Peyer's patch (tissue), 4 donors: ENCODE measurements at regions not wholly inside any gene's neighbourhood (a gene's known extent, or its start where the extent isn't known, plus 50 kb on each side); places are given as distances from the start of the nearest gene placed in this dataset.

Source experiments
- DNase-seq, 3 donors: peaks; one replicate each; pipeline ENCODE4 v3.0.0-alpha.2; 2017 to 2019
- H3K27ac ChIP-seq, 4 donors: fragments of 200-600 bp; sonication (generic); one replicate each; pipeline ENCODE4 v1.5.1; 2016 to 2019
- H3K27me3 ChIP-seq, 2 donors: fragments of 200-600 bp; sonication (generic); one replicate each; pipeline ENCODE4 v1.5.1; 2019
- H3K36me3 ChIP-seq, 3 donors: fragments of 200-600 bp; sonication (generic); one replicate each; pipeline ENCODE4 v1.5.1; 2016 to 2019
- H3K4me1 ChIP-seq, 4 donors: fragments of 200-600 bp; sonication (generic); one replicate each; pipeline ENCODE4 v1.5.1; 2016 to 2019
- H3K4me3 ChIP-seq, 4 donors: fragments of 200-600 bp; sonication (generic); 1 replicate in 3 of 4; 2 replicates in 1 of 4; pipeline ENCODE4 v1.5.1; 2016 to 2019; ENCODE audit warnings: mild to moderate bottlenecking in 1 of 4
- H3K9me3 ChIP-seq, 4 donors: fragments of 200-600 bp; sonication (generic); one replicate each; pipeline ENCODE4 v1.5.1; 2016 to 2019; ENCODE audit warnings: mild to moderate bottlenecking in 1 of 4
- POLR2A ChIP-seq, 2 donors: fragments of 450-650 bp; IDR thresholded peaks; one replicate each; pipeline ENCODE4 v1.5.1; 2017; ENCODE audit warnings: antibody characterized with exemption in 2 of 2, mild to moderate bottlenecking in 2 of 2, moderate library complexity in 2 of 2
- TF ChIP-seq, protein P1 (sequence below), 6 experiments: fragments of 450-650 bp in 4 of 6; fragments of 200-600 bp in 2 of 6; sonication (generic) in 1 of 6; IDR thresholded peaks; one replicate each; pipeline ENCODE4 v1.5.1; 2017 to 2019; ENCODE audit warnings: antibody characterized with exemption in 6 of 6, mild to moderate bottlenecking in 3 of 6, moderate library complexity in 1 of 6

DNA sequence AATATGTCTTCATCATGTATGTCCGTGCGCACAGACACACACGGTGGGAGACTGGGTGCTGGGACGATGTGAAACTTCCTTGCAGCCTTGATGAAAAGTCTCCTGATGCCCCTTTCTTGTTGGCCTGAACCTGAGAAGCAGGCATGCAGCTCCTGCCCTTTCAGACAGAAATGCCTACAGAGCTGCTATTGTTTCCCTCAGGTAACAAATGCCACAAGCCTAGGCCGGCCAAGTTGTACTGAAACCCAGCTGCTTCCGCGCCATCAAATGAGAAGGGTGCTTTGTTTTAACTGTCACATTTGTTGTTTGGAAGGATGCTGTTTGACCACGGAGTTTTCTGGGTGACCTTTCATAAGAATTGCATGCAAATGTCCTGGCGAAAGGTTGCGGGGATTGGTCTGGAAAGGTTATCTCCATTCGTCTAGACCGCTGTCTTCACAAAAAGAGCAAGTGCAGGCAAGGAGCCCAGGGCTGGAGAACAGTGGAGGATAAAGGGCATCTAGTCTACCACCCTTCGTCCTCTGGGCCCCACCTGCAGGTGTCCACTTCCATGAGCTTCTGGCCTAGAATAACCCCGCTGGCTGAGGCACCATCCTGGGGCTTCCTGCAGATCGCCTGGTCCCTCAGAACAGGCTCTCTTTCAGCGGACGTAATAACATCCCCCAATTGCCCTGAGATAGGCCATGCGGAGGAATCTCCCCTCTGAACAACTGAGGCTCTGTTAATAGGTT is 197.2 kb downstream of the SEMA6A start:
- H3K27me3 ChIP-seq: no peaks in the 10 kb centered on the region
- H3K27ac ChIP-seq: no peak overlapping the region
- DNase-seq: no peak
- H3K9me3 ChIP-seq: no peaks in the 10 kb centered on the region
- H3K4me1 ChIP-seq: no peaks in the 10 kb centered on the region
- H3K36me3 ChIP-seq: no peaks in the 10 kb centered on the region
- H3K4me3 ChIP-seq: no peak overlapping the region
- TF ChIP-seq, protein P1, sequence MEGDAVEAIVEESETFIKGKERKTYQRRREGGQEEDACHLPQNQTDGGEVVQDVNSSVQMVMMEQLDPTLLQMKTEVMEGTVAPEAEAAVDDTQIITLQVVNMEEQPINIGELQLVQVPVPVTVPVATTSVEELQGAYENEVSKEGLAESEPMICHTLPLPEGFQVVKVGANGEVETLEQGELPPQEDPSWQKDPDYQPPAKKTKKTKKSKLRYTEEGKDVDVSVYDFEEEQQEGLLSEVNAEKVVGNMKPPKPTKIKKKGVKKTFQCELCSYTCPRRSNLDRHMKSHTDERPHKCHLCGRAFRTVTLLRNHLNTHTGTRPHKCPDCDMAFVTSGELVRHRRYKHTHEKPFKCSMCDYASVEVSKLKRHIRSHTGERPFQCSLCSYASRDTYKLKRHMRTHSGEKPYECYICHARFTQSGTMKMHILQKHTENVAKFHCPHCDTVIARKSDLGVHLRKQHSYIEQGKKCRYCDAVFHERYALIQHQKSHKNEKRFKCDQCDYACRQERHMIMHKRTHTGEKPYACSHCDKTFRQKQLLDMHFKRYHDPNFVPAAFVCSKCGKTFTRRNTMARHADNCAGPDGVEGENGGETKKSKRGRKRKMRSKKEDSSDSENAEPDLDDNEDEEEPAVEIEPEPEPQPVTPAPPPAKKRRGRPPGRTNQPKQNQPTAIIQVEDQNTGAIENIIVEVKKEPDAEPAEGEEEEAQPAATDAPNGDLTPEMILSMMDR (IDR thresholded peaks at IDR 0.05): no peak
- no peak for TF ChIP-seq POLR2A (IDR thresholded peaks at IDR 0.05)

DNA sequence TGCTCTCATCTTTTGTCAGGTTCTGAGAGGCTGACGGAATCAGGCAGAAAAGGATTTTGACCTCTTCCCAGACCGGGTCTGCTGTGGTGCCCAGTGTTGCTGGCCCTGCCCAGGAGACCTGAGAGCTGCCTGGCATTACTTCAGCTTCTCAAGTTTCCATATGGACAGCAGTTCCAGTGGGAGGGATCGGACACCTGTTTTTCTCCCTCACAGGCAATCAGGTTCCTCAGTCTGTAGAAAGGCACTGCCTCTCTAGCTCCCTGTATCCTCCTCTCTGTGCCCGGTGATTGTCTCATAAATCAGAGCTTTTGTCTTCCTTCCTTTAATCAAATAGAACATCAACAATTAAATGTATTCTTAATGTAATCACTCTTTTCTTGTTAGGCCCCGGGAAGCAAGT is 198.7 kb downstream of the SEMA6A start:
- TF ChIP-seq, protein P1 (IDR thresholded peaks at IDR 0.05): no peak
- no peak for TF ChIP-seq POLR2A (IDR thresholded peaks at IDR 0.05)
- H3K4me1 ChIP-seq: no peaks in the 10 kb centered on the region
- no peaks in the 10 kb centered on the region for H3K36me3 ChIP-seq
- H3K27me3 ChIP-seq: no peaks in the 10 kb centered on the region
- H3K9me3 ChIP-seq: no peaks in the 10 kb centered on the region
- no peak overlapping the region for H3K4me3 ChIP-seq
- no peak for DNase-seq
- H3K27ac ChIP-seq: no peak overlapping the region

DNA sequence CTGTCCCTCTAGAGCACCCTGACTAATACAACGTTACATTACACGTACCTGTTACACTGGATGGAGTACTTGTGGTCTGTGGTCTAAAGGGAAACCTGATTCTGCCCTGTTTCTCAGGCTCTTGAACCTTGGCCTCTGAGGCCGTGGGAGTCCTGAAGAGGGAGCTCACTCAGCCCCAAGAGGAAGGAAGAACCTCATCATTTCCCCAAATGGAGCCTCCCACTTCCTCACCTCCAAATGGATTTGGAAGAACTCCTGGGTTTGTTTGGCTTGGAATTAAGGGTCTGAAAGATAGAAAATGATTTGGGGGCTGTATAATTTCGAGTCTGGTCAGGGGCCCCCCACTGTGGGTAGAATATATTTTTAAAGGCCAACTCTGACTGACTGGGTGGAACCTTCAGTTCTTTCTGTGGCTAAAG is 200.2 kb downstream of the SEMA6A start:
- Histone ChIP-seq H3K4me1 (no peaks in the 10 kb centered on the region), H3K36me3 (no peaks in the 10 kb centered on the region), H3K27ac (no peak overlapping the region), H3K27me3 (no peaks in the 10 kb centered on the region), H3K4me3 (no peak overlapping the region), H3K9me3 (no peaks in the 10 kb centered on the region)
- no peak for DNase-seq
- TF ChIP-seq, protein P1 (IDR thresholded peaks at IDR 0.05): no peak
- no peak for TF ChIP-seq POLR2A (IDR thresholded peaks at IDR 0.05)

DNA sequence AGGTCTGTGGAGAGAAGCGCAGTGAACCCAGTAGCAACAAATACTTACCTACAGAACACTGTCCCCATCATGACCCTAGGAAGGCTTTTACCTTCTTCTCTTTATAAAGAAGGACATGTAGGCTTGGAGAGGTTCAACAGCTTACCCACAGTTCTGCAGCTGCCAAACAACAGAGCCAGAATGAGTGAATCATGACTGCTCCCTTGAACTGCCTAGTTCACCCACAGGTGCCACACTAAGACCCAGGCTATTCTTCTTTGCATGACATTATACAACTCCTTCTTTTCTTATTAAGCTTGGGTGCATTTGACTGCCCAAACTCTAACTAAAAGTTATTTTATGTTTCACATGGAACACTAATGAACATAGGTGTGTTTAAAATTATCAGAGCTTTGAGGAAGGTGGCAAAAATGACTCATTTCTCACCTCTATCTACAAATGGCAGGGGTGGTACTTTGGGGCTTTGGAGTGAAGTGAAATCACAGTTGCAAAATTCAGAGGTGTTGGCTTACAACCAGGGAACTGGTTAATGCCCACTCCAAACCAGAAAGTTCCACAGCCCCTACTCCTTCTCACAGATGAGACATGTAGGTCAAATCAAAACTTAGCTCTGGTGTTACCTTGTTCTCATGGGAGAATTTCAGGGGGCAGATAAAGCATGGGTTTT is 201.6 kb downstream of the SEMA6A start:
- no peak overlapping the region for H3K4me3 ChIP-seq
- H3K36me3 ChIP-seq: no peaks in the 10 kb centered on the region
- H3K9me3 ChIP-seq: no peaks in the 10 kb centered on the region
- H3K27ac ChIP-seq: no peak overlapping the region
- TF ChIP-seq POLR2A (IDR thresholded peaks at IDR 0.05): no peak
- TF ChIP-seq, protein P1 (IDR thresholded peaks at IDR 0.05): no peak
- H3K27me3 ChIP-seq: no peaks in the 10 kb centered on the region
- no peaks in the 10 kb centered on the region for H3K4me1 ChIP-seq
- no peak for DNase-seq

DNA sequence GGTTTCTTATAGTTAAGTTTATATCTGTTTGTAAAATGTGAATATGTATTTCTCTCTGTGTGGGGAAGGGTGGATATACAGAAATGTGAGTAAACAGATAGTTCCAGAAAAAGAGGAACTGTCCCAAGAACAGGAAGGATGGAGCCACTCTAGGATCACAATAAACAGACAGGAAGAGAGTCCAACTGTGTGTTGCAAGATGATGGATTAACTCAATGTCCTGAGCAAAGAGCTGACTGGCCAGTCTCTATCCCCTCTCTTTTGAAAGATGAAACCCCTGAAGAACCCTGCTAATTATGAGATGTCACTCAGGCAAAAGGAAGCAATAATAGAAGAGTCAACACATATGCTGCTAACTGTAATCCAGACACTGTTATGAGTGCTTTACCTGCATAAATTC is 202.7 kb downstream of the SEMA6A start:
- TF ChIP-seq, protein P1 (IDR thresholded peaks at IDR 0.05): no peak
- no peak for TF ChIP-seq POLR2A (IDR thresholded peaks at IDR 0.05)
- no peaks in the 10 kb centered on the region for H3K9me3 ChIP-seq
- no peaks in the 10 kb centered on the region for H3K4me1 ChIP-seq
- no peak for DNase-seq
- no peaks in the 10 kb centered on the region for H3K36me3 ChIP-seq
- H3K27ac ChIP-seq: no peak overlapping the region
- no peaks in the 10 kb centered on the region for H3K27me3 ChIP-seq
- H3K4me3 ChIP-seq: no peak overlapping the region
